ENCODE measurements at regions not wholly inside any gene's neighbourhood (a gene's known extent, or its start where the extent isn't known, plus 50 kb on each side); places are given as distances from the start of the nearest gene placed in this dataset.

- Mint-ChIP-seq H3K27ac (no peak overlapping the region), H3K4me3 (no peak overlapping the region), H3K4me1 (peaks cover 34% of the 10 kb centered on the region), H3K36me3 (ENCODE audit: low read depth) (peaks cover 4% of the 10 kb centered on the region), H3K27me3 (ENCODE audit: low read depth) (peaks cover 6% of the 10 kb centered on the region), H3K9me3 (no peaks in the 10 kb centered on the region)
- no peak for TF ChIP-seq CTCF (IDR thresholded peaks at IDR 0.05; ENCODE audit: unreplicated experiment in 3 of 3)
Measured at GRCh38 chr3:127038923-127039581, 56.1 kb downstream of the PLXNA1 start.

GRCh38 chr3:127039719-127040118 is 56.8 kb downstream of the PLXNA1 start:
- H3K27me3 Mint-ChIP-seq (ENCODE audit: low read depth) = peaks cover 6% of the 10 kb centered on the region
- no peak overlapping the region for H3K27ac Mint-ChIP-seq
- H3K4me3 Mint-ChIP-seq = no peak overlapping the region
- H3K9me3 Mint-ChIP-seq = no peaks in the 10 kb centered on the region
- no peak for TF ChIP-seq CTCF (IDR thresholded peaks at IDR 0.05; ENCODE audit: unreplicated experiment in 3 of 3)
- H3K4me1 Mint-ChIP-seq = peaks cover 34% of the 10 kb centered on the region
- peaks cover 4% of the 10 kb centered on the region for H3K36me3 Mint-ChIP-seq (ENCODE audit: low read depth)

GRCh38 chr3:127040216-127040615 is 57.3 kb downstream of the PLXNA1 start:
- Mint-ChIP-seq H3K27ac (no peak overlapping the region), H3K27me3 (ENCODE audit: low read depth) (peaks cover 6% of the 10 kb centered on the region), H3K4me3 (no peak overlapping the region), H3K9me3 (no peaks in the 10 kb centered on the region), H3K4me1 (peaks cover 29% of the 10 kb centered on the region), H3K36me3 (ENCODE audit: low read depth) (no peaks in the 10 kb centered on the region)
- no peak for TF ChIP-seq CTCF (IDR thresholded peaks at IDR 0.05; ENCODE audit: unreplicated experiment in 3 of 3)

GRCh38 chr3:127041264-127041820 is 58.4 kb downstream of the PLXNA1 start:
- H3K9me3 Mint-ChIP-seq = no peaks in the 10 kb centered on the region
- H3K36me3 Mint-ChIP-seq (ENCODE audit: low read depth) = no peaks in the 10 kb centered on the region
- H3K4me1 Mint-ChIP-seq = peaks cover 26% of the 10 kb centered on the region
- no peak for TF ChIP-seq CTCF (IDR thresholded peaks at IDR 0.05; ENCODE audit: unreplicated experiment in 3 of 3)
- H3K4me3 Mint-ChIP-seq = no peak overlapping the region
- peaks cover 6% of the 10 kb centered on the region for H3K27me3 Mint-ChIP-seq (ENCODE audit: low read depth)
- H3K27ac Mint-ChIP-seq = no peak overlapping the region

GRCh38 chr3:127041933-127042332 is 59.0 kb downstream of the PLXNA1 start:
- Mint-ChIP-seq H3K9me3 (no peaks in the 10 kb centered on the region), H3K4me3 (no peak overlapping the region), H3K27ac (no peak overlapping the region), H3K27me3 (ENCODE audit: low read depth) (peaks cover 6% of the 10 kb centered on the region), H3K4me1 (peaks cover 24% of the 10 kb centered on the region), H3K36me3 (ENCODE audit: low read depth) (no peaks in the 10 kb centered on the region)
- no peak for TF ChIP-seq CTCF (IDR thresholded peaks at IDR 0.05; ENCODE audit: unreplicated experiment in 3 of 3)

- H3K36me3 Mint-ChIP-seq (ENCODE audit: low read depth) = no peaks in the 10 kb centered on the region
- H3K27me3 Mint-ChIP-seq (ENCODE audit: low read depth) = peaks cover 6% of the 10 kb centered on the region
- H3K4me1 Mint-ChIP-seq = peaks cover 19% of the 10 kb centered on the region
- peak overlapping the region in 1 of 3 experiments; percentile 97 for H3K27ac Mint-ChIP-seq
- no peaks in the 10 kb centered on the region for H3K9me3 Mint-ChIP-seq
- TF ChIP-seq CTCF (IDR thresholded peaks at IDR 0.05; ENCODE audit: unreplicated experiment in 3 of 3) = no peak
- no peak overlapping the region for H3K4me3 Mint-ChIP-seq
Measured at GRCh38 chr3:127042634-127043033, 59.7 kb downstream of the PLXNA1 start.

Measured in nephron (organoid).